Mesenchymal stem cell (in vitro differentiated cells and primary cell): ENCODE measurements at regions not wholly inside any gene's neighbourhood (a gene's known extent, or its start where the extent isn't known, plus 50 kb on each side); places are given as distances from the start of the nearest gene placed in this dataset.

Experiments used
- DNase-seq: peaks from one replicate; pipeline ENCODE4 v3.0.0-alpha.2; 2013
- H2AFZ ChIP-seq: one replicate; pipeline ENCODE4 v1.6.1; 2013; ENCODE audit warnings: low read depth, mild to moderate bottlenecking, control low read depth, inconsistent platforms, low read length, moderate library complexity
- H2AK5ac ChIP-seq: 2 replicates; pipeline ENCODE4 v1.6.1; 2013; ENCODE audit warnings: low read length, moderate library complexity, mild to moderate bottlenecking, inconsistent platforms; ENCODE audit not compliant: severe bottlenecking
- H2BK120ac ChIP-seq: one replicate; pipeline ENCODE4 v1.6.1; 2013; ENCODE audit warnings: low read depth, mild to moderate bottlenecking, inconsistent platforms, low read length, moderate library complexity
- H2BK12ac ChIP-seq, 2 experiments: one replicate each; pipeline ENCODE4 v1.6.1; 2013; ENCODE audit warnings: inconsistent platforms in 2 of 2, low read length in 2 of 2, mild to moderate bottlenecking in 2 of 2, moderate library complexity in 2 of 2, control low read depth in 1 of 2
- H2BK15ac ChIP-seq: one replicate; pipeline ENCODE4 v1.6.1; 2013; ENCODE audit warnings: mild to moderate bottlenecking, low read depth, inconsistent platforms; ENCODE audit not compliant: poor library complexity, severe bottlenecking
- H2BK5ac ChIP-seq: 2 replicates; pipeline ENCODE4 v1.6.1; 2013; ENCODE audit warnings: low read depth, mild to moderate bottlenecking, low read length, control low read depth, inconsistent platforms; ENCODE audit not compliant: poor library complexity, severe bottlenecking
- H3K14ac ChIP-seq, 2 experiments: one replicate each; pipeline ENCODE4 v1.6.1; 2013; ENCODE audit warnings: inconsistent platforms in 2 of 2, low read length in 2 of 2, control low read depth in 1 of 2, mild to moderate bottlenecking in 1 of 2, moderate library complexity in 1 of 2
- H3K18ac ChIP-seq, 2 experiments: one replicate each; pipeline ENCODE4 v1.6.1; 2013; ENCODE audit warnings: inconsistent platforms in 2 of 2, low read length in 2 of 2, control low read depth in 1 of 2, low read depth in 1 of 2, mild to moderate bottlenecking in 1 of 2
- H3K23ac ChIP-seq, 2 experiments: one replicate each; pipeline ENCODE4 v1.6.1; 2013; ENCODE audit warnings: inconsistent platforms in 2 of 2, low read length in 2 of 2, mild to moderate bottlenecking in 2 of 2, moderate library complexity in 2 of 2, control low read depth in 1 of 2
- H3K27ac ChIP-seq: 2 replicates; pipeline ENCODE4 v1.5.1; 2013; ENCODE audit warnings: mild to moderate bottlenecking, moderate library complexity, low read length, control low read depth, inconsistent platforms; ENCODE audit not compliant: poor library complexity, severe bottlenecking
- H3K27me3 ChIP-seq, 2 experiments: 2 replicates each; pipeline versions ENCODE4 v1.6.1 to v1.7.0; 2013; ENCODE audit warnings: low read length in 2 of 2, mild to moderate bottlenecking in 2 of 2, moderate library complexity in 2 of 2, control low read depth in 1 of 2, inconsistent platforms in 1 of 2; ENCODE audit not compliant: control insufficient read depth in 1 of 2, insufficient read depth in 1 of 2
- H3K36me3 ChIP-seq, 2 experiments: 2 replicates each; pipeline versions ENCODE4 v1.6.1 to v1.7.0; 2013; ENCODE audit warnings: low read length in 2 of 2, control low read depth in 1 of 2, inconsistent platforms in 1 of 2, low read depth in 1 of 2, mild to moderate bottlenecking in 1 of 2; ENCODE audit not compliant: insufficient read depth in 2 of 2, control insufficient read depth in 1 of 2
- H3K4ac ChIP-seq, 2 experiments: one replicate each; pipeline ENCODE4 v1.6.1; 2013; ENCODE audit warnings: inconsistent platforms in 2 of 2, low read length in 2 of 2, mild to moderate bottlenecking in 2 of 2, moderate library complexity in 2 of 2, control low read depth in 1 of 2, low read depth in 1 of 2
- H3K4me1 ChIP-seq: 2 replicates; pipeline ENCODE4 v1.6.1; 2013; ENCODE audit warnings: low read depth, low read length, control low read depth; ENCODE audit not compliant: control insufficient read depth, insufficient read depth
- H3K4me2 ChIP-seq: 2 replicates; pipeline ENCODE4 v1.6.1; 2013; ENCODE audit warnings: low read length, mild to moderate bottlenecking, inconsistent platforms; ENCODE audit not compliant: poor library complexity, severe bottlenecking
- H3K4me3 ChIP-seq, 2 experiments: 2 replicates each; pipeline versions ENCODE4 v1.5.1 to v1.7.0; 2013; ENCODE audit warnings: low read length in 2 of 2, mild to moderate bottlenecking in 2 of 2, control low read depth in 1 of 2, low read depth in 1 of 2; ENCODE audit not compliant: insufficient read depth in 1 of 2
- H3K79me1 ChIP-seq: replicated peaks from 2 replicates; pipeline ENCODE4 v1.6.1; 2013; ENCODE audit warnings: mild to moderate bottlenecking, control low read depth, low read length, inconsistent platforms; ENCODE audit not compliant: poor library complexity, severe bottlenecking
- H3K9ac ChIP-seq: 2 replicates; pipeline ENCODE4 v1.7.0; 2013; ENCODE audit warnings: mild to moderate bottlenecking, low read length, moderate library complexity
- H3K9me3 ChIP-seq: 2 replicates; pipeline ENCODE4 v1.7.0; 2013; ENCODE audit warnings: mild to moderate bottlenecking, low read length; ENCODE audit not compliant: control insufficient read depth
- H4K8ac ChIP-seq: one replicate; pipeline ENCODE4 v1.6.1; 2013; ENCODE audit warnings: inconsistent platforms, mild to moderate bottlenecking, low read length, moderate library complexity
- H4K91ac ChIP-seq: one replicate; pipeline ENCODE4 v1.6.1; 2013; ENCODE audit warnings: mild to moderate bottlenecking, low read length, inconsistent platforms
- WGBS: methylation state at CpG from one replicate; pipeline ENCODE4 v1.1.7; 2013; ENCODE audit warnings: mixed read lengths; 5-methylcytosine and 5-hydroxymethylcytosine counted together

DNA sequence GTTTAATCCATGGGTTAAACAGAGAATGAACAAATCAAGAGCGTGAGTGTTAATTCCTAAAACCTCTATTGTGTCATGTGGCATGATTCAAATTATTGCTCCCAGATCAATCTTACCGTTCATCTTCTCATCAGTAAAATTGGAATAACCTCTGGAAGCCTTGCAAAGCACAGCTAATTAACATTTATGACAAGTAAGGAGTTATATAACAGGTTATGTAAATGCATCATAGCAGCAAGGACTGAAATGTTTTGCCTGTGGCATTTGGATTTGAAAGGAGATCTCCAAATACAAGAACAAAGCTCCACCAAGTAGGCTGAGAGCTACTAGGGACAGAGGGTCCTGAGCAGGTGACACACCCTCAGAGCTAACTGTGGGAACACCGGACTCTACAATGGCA, 502.9 kb upstream of the CELF2 start:
- H2BK120ac ChIP-seq, result no peak overlapping the region
- no peak overlapping the region for H4K8ac ChIP-seq
- H3K4me1 ChIP-seq, result no peaks in the 10 kb centered on the region
- H3K36me3 ChIP-seq, result no peaks in the 10 kb centered on the region
- H3K4me2 ChIP-seq, result no peak overlapping the region
- H2AFZ ChIP-seq, result no peak overlapping the region
- H3K79me1 ChIP-seq, result no peaks in the 10 kb centered on the region
- no peaks in the 10 kb centered on the region for H3K27me3 ChIP-seq
- H2AK5ac ChIP-seq, result no peak overlapping the region
- H2BK5ac ChIP-seq, result no peak overlapping the region
- H3K23ac ChIP-seq, result no peak overlapping the region
- H3K4me3 ChIP-seq, result no peak overlapping the region
- H2BK15ac ChIP-seq, result no peak overlapping the region
- H3K27ac ChIP-seq, result no peak overlapping the region
- no peaks in the 10 kb centered on the region for H3K9me3 ChIP-seq
- no peak overlapping the region for H3K14ac ChIP-seq
- no peak overlapping the region for H3K18ac ChIP-seq
- no peak overlapping the region for H2BK12ac ChIP-seq
- no peak for DNase-seq
- H3K9ac ChIP-seq, result no peak overlapping the region
- no peak overlapping the region for H3K4ac ChIP-seq
- WGBS, result 94% methylated on average over 3 of the region's 3 CpGs
- H4K91ac ChIP-seq, result no peak overlapping the region

DNA sequence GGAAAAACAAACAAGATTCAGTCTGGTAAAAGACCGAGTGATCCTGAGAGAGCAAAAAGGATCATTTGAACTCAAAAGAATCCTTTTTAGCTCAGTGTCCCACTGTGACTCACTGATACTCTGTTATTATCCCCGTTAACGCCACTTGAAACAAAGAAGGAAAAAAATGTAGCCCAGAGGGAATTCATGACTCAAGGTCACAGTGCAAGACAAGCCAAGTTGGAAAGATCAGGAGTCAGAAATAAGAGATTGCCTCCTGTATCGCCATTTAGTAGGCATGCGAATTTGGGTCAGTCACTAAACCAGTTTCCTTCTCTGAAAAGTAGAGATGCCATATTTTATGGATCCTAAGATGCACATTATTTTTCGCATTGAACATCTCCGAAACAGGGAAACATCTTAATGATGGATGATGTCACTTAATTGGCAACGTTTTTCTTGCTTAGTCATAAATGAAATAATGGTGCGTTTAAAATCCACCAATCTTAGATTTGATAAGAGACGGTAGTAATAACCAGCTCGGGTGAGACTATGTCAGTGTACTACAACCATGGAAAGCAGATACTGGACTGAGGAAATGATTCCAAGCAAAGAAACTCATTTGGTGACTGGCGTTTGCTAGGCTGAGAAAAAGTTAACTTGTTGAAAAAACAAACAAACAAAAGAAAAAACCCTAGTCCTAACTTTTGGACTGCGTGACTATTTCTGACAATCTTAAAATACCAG, 502.0 kb upstream of the CELF2 start:
- H3K4me2 ChIP-seq, result no peak overlapping the region
- no peak overlapping the region for H3K18ac ChIP-seq
- WGBS, result 75% methylated on average over 11 of the region's 13 CpGs
- H3K4me3 ChIP-seq, result peak overlapping the region in 1 of 2 experiments; percentile 51
- H2BK120ac ChIP-seq, result no peak overlapping the region
- no peak overlapping the region for H3K27ac ChIP-seq
- no peak overlapping the region for H2BK12ac ChIP-seq
- H3K9me3 ChIP-seq, result no peaks in the 10 kb centered on the region
- no peaks in the 10 kb centered on the region for H3K36me3 ChIP-seq
- no peaks in the 10 kb centered on the region for H3K4me1 ChIP-seq
- H2AK5ac ChIP-seq, result no peak overlapping the region
- H3K27me3 ChIP-seq, result no peaks in the 10 kb centered on the region
- no peak overlapping the region for H3K4ac ChIP-seq
- H4K91ac ChIP-seq, result no peak overlapping the region
- no peak overlapping the region for H2BK5ac ChIP-seq
- DNase-seq, result peak; percentile 46
- H3K79me1 ChIP-seq, result no peaks in the 10 kb centered on the region
- peak overlapping the region; percentile 70 for H3K9ac ChIP-seq
- H4K8ac ChIP-seq, result no peak overlapping the region
- H2AFZ ChIP-seq, result no peak overlapping the region
- H2BK15ac ChIP-seq, result no peak overlapping the region
- H3K23ac ChIP-seq, result no peak overlapping the region
- H3K14ac ChIP-seq, result no peak overlapping the region

DNA sequence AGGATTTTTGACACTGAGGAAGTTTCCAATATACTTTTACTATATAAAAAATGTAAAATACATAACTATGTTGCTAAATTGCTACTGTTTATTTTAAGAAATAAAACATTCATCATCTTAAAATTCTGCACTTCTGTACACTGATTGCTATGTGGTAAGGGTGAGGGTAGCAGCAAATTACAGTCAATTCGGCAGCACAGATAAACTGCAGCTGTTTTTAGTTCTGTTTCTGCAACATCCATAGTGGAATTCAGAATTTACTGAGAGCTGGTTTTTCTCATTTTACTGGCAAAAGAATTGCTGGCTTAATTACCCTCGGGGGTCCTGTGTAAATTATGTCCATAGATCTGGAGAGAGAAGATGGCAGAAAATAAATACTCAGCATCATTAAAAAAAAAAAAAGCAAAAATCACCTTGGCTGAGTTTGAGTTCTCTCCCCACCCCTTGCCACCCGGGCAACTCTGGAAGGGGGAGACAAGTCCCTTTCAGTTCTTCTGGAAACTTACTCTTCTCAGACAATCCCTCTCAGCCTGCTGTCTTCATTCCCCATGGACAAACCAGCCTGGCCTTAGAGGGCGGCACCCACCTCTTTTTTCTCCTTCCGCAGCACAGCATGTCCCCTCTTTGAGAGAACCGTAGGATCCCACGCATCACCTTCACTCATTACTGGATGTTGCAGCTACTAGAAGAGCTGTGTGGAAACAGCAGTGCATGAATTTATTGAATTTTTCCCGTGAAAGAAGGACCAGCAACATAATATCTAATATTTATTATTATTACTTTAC, 501.1 kb upstream of the CELF2 start:
- 51% methylated on average over 4 of the region's 8 CpGs for WGBS
- no peak overlapping the region for H3K4me2 ChIP-seq
- no peak overlapping the region for H2BK15ac ChIP-seq
- H4K91ac ChIP-seq, result no peak overlapping the region
- H3K27me3 ChIP-seq, result no peaks in the 10 kb centered on the region
- no peak overlapping the region for H2BK12ac ChIP-seq
- H2AFZ ChIP-seq, result no peak overlapping the region
- H3K9me3 ChIP-seq, result no peaks in the 10 kb centered on the region
- no peak overlapping the region for H3K23ac ChIP-seq
- H2BK120ac ChIP-seq, result no peak overlapping the region
- no peaks in the 10 kb centered on the region for H3K79me1 ChIP-seq
- H3K14ac ChIP-seq, result peak overlapping the region in 1 of 2 experiments; percentile 32
- peak overlapping the region in 1 of 2 experiments; percentile 24 for H3K18ac ChIP-seq
- H2AK5ac ChIP-seq, result no peak overlapping the region
- no peak overlapping the region for H4K8ac ChIP-seq
- H3K36me3 ChIP-seq, result no peaks in the 10 kb centered on the region
- no peak overlapping the region for H2BK5ac ChIP-seq
- peak overlapping the region; percentile 70 for H3K9ac ChIP-seq
- no peaks in the 10 kb centered on the region for H3K4me1 ChIP-seq
- no peak overlapping the region for H3K4ac ChIP-seq
- H3K4me3 ChIP-seq, result peak overlapping the region in 1 of 2 experiments; percentile 51
- no peak for DNase-seq
- no peak overlapping the region for H3K27ac ChIP-seq

DNA sequence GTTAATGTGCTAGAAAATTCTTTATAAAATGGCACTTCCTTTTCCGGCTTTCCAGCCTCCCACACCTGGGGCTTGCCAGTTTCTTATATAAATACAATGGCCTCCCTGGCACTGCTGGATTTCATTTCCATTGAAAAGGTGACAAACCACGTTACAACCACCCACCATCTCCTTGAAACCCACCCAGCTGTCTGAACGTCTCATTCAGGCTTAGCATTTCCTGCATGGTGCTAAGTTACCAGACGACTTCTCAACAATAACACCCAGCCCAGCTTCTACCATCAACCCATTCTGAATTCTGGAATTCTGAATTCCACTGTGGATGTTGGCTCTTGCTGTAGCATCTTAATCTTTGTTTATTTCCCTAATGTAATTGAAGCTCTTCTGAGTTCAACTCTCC, 499.8 kb upstream of the CELF2 start:
- no peak overlapping the region for H4K91ac ChIP-seq
- H3K4me2 ChIP-seq, result no peak overlapping the region
- no peak overlapping the region for H4K8ac ChIP-seq
- H3K4me1 ChIP-seq, result no peaks in the 10 kb centered on the region
- no peaks in the 10 kb centered on the region for H3K36me3 ChIP-seq
- no peaks in the 10 kb centered on the region for H3K79me1 ChIP-seq
- no peak overlapping the region for H2AK5ac ChIP-seq
- no peaks in the 10 kb centered on the region for H3K9me3 ChIP-seq
- no peak overlapping the region for H3K14ac ChIP-seq
- H2BK5ac ChIP-seq, result no peak overlapping the region
- DNase-seq, result no peak
- no peaks in the 10 kb centered on the region for H3K27me3 ChIP-seq
- no peak overlapping the region for H2BK15ac ChIP-seq
- no peak overlapping the region for H2BK12ac ChIP-seq
- no peak overlapping the region for H2AFZ ChIP-seq
- H3K4ac ChIP-seq, result no peak overlapping the region
- 85% methylated on average over 4 of the region's 4 CpGs for whole genome bisulfite sequencing
- no peak overlapping the region for H3K4me3 ChIP-seq
- no peak overlapping the region for H3K23ac ChIP-seq
- no peak overlapping the region for H2BK120ac ChIP-seq
- no peak overlapping the region for H3K9ac ChIP-seq
- no peak overlapping the region for H3K27ac ChIP-seq
- H3K18ac ChIP-seq, result no peak overlapping the region
